ENCODE measurements at regions not wholly inside any gene's neighbourhood (a gene's known extent, or its start where the extent isn't known, plus 50 kb on each side); places are given as distances from the start of the nearest gene placed in this dataset.

GRCh38 chr13:106998664-106999063 lies 430.7 kb upstream of the ARGLU1 start:
- H3K9me3 ChIP-seq (ENCODE audit: control insufficient read depth, low read length): no peaks in the 10 kb centered on the region
- H3K4me3 ChIP-seq (ENCODE audit: extremely low read depth, insufficient read depth, low read length, poor library complexity, severe bottlenecking): no peak overlapping the region
- 88 to 100% methylated on average over 4 to 5 of the region's 5 CpGs for WGBS, 2 experiments (ENCODE audit: insufficient coverage in 2 of 2)
- no peaks in the 10 kb centered on the region for H3K36me3 ChIP-seq (ENCODE audit: control insufficient read depth, insufficient read depth, low read length)
- H3K27ac ChIP-seq (ENCODE audit: low read depth, low read length, severe bottlenecking): no peak overlapping the region
- H3K4me1 ChIP-seq (ENCODE audit: control insufficient read depth, insufficient read depth, low read length, poor library complexity, severe bottlenecking): no peaks in the 10 kb centered on the region

GRCh38 chr13:106997696-106998095 lies 429.8 kb upstream of the ARGLU1 start:
- Histone ChIP-seq H3K36me3 (ENCODE audit: control insufficient read depth, insufficient read depth, low read length) (no peaks in the 10 kb centered on the region), H3K27ac (ENCODE audit: low read depth, low read length, severe bottlenecking) (no peak overlapping the region), H3K4me3 (ENCODE audit: extremely low read depth, insufficient read depth, low read length, poor library complexity, severe bottlenecking) (no peak overlapping the region), H3K9me3 (ENCODE audit: control insufficient read depth, low read length) (no peaks in the 10 kb centered on the region), H3K4me1 (ENCODE audit: control insufficient read depth, insufficient read depth, low read length, poor library complexity, severe bottlenecking) (no peaks in the 10 kb centered on the region)
- WGBS, 2 experiments (ENCODE audit: insufficient coverage in 2 of 2): 92 to 100% methylated on average over 2 of the region's 4 CpGs

- 92 to 95% methylated on average over 2 of the region's 2 CpGs for WGBS, 2 experiments (ENCODE audit: insufficient coverage in 2 of 2)
- Histone ChIP-seq H3K4me3 (ENCODE audit: extremely low read depth, insufficient read depth, low read length, poor library complexity, severe bottlenecking) (no peak overlapping the region), H3K36me3 (ENCODE audit: control insufficient read depth, insufficient read depth, low read length) (no peaks in the 10 kb centered on the region), H3K4me1 (ENCODE audit: control insufficient read depth, insufficient read depth, low read length, poor library complexity, severe bottlenecking) (no peaks in the 10 kb centered on the region), H3K9me3 (ENCODE audit: control insufficient read depth, low read length) (no peaks in the 10 kb centered on the region), H3K27ac (ENCODE audit: low read depth, low read length, severe bottlenecking) (no peak overlapping the region)
These were observed 429.1 kb upstream of the ARGLU1 start for GRCh38 chr13:106996867-106997618.

DNA sequence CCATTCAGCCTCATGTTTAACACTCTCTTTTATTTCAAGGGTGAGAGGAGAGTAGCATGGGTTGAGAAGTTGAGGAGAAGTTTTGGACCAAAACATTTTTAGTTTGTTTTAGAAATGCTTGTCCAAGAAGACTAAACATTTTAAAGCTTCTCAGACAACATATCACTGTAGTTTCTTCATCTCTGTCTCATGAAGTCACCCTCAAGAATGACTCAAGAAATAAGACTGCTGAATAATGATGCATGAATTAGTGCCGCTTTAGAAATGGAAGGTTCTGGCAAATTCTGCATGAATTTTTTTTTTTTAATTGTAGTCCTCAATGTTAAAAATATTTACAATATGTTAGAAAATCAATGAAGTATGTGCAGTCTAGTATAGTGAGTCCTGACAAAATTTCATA lies 422.7 kb upstream of the ARGLU1 start:
- Histone ChIP-seq H3K27ac (ENCODE audit: low read depth, low read length, severe bottlenecking) (no peak overlapping the region), H3K4me3 (ENCODE audit: extremely low read depth, insufficient read depth, low read length, poor library complexity, severe bottlenecking) (no peak overlapping the region), H3K36me3 (ENCODE audit: control insufficient read depth, insufficient read depth, low read length) (no peaks in the 10 kb centered on the region), H3K4me1 (ENCODE audit: control insufficient read depth, insufficient read depth, low read length, poor library complexity, severe bottlenecking) (no peaks in the 10 kb centered on the region), H3K9me3 (ENCODE audit: control insufficient read depth, low read length) (no peaks in the 10 kb centered on the region)
- no CpG with 5 or more reads among the region's 1 CpG for WGBS, 2 experiments (ENCODE audit: insufficient coverage in 2 of 2)

DNA sequence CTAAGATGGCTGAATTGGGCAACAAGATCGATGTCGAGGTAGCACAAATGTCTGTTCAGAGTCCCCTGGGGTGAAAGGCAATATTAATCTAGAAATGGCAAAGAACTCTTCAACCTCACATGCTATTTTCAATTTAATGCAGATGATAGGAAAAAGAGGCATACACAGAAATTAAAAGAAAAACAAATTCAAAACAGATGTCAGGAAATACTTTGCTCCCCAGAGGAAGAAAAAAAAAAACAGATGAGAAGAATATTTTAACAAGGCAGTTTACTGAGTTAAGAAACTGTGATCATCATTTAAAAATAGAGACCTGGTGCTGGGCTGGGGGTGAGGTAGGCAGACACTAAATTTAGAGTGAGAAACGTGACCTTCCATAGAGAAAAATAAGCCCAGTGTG lies 421.9 kb upstream of the ARGLU1 start:
- no peak overlapping the region for H3K27ac ChIP-seq (ENCODE audit: low read depth, low read length, severe bottlenecking)
- no peaks in the 10 kb centered on the region for H3K36me3 ChIP-seq (ENCODE audit: control insufficient read depth, insufficient read depth, low read length)
- no peaks in the 10 kb centered on the region for H3K4me1 ChIP-seq (ENCODE audit: control insufficient read depth, insufficient read depth, low read length, poor library complexity, severe bottlenecking)
- no peak overlapping the region for H3K4me3 ChIP-seq (ENCODE audit: extremely low read depth, insufficient read depth, low read length, poor library complexity, severe bottlenecking)
- WGBS, 2 experiments (ENCODE audit: insufficient coverage in 2 of 2): 84 to 89% methylated on average over 1 to 3 of the region's 3 CpGs
- no peaks in the 10 kb centered on the region for H3K9me3 ChIP-seq (ENCODE audit: control insufficient read depth, low read length)

- 97% methylated on average over 4 of the region's 5 CpGs; no CpG with 5 or more reads in 1 of the 2 experiments for WGBS, 2 experiments (ENCODE audit: insufficient coverage in 2 of 2)
- H3K36me3 ChIP-seq (ENCODE audit: control insufficient read depth, insufficient read depth, low read length): no peaks in the 10 kb centered on the region
- H3K9me3 ChIP-seq (ENCODE audit: control insufficient read depth, low read length): no peaks in the 10 kb centered on the region
- H3K4me3 ChIP-seq (ENCODE audit: extremely low read depth, insufficient read depth, low read length, poor library complexity, severe bottlenecking): no peak overlapping the region
- H3K27ac ChIP-seq (ENCODE audit: low read depth, low read length, severe bottlenecking): no peak overlapping the region
- no peaks in the 10 kb centered on the region for H3K4me1 ChIP-seq (ENCODE audit: control insufficient read depth, insufficient read depth, low read length, poor library complexity, severe bottlenecking)
These were observed 419.5 kb upstream of the ARGLU1 start for GRCh38 chr13:106987427-106987785.

GRCh38 chr13:106986687-106987426 lies 418.9 kb upstream of the ARGLU1 start:
- H3K4me3 ChIP-seq (ENCODE audit: extremely low read depth, insufficient read depth, low read length, poor library complexity, severe bottlenecking): no peak overlapping the region
- no peaks in the 10 kb centered on the region for H3K9me3 ChIP-seq (ENCODE audit: control insufficient read depth, low read length)
- WGBS, 2 experiments (ENCODE audit: insufficient coverage in 2 of 2): 92 to 96% methylated on average over 6 to 7 of the region's 10 CpGs
- H3K4me1 ChIP-seq (ENCODE audit: control insufficient read depth, insufficient read depth, low read length, poor library complexity, severe bottlenecking): no peaks in the 10 kb centered on the region
- no peaks in the 10 kb centered on the region for H3K36me3 ChIP-seq (ENCODE audit: control insufficient read depth, insufficient read depth, low read length)
- no peak overlapping the region for H3K27ac ChIP-seq (ENCODE audit: low read depth, low read length, severe bottlenecking)

- no peak overlapping the region for H3K4me3 ChIP-seq (ENCODE audit: extremely low read depth, insufficient read depth, low read length, poor library complexity, severe bottlenecking)
- no peaks in the 10 kb centered on the region for H3K9me3 ChIP-seq (ENCODE audit: control insufficient read depth, low read length)
- no peak overlapping the region for H3K27ac ChIP-seq (ENCODE audit: low read depth, low read length, severe bottlenecking)
- WGBS, 2 experiments (ENCODE audit: insufficient coverage in 2 of 2): 64% methylated on average over 6 to 7 of the region's 7 CpGs
- no peaks in the 10 kb centered on the region for H3K4me1 ChIP-seq (ENCODE audit: control insufficient read depth, insufficient read depth, low read length, poor library complexity, severe bottlenecking)
- no peaks in the 10 kb centered on the region for H3K36me3 ChIP-seq (ENCODE audit: control insufficient read depth, insufficient read depth, low read length)
These were observed 418.1 kb upstream of the ARGLU1 start for GRCh38 chr13:106986033-106986484.

DNA sequence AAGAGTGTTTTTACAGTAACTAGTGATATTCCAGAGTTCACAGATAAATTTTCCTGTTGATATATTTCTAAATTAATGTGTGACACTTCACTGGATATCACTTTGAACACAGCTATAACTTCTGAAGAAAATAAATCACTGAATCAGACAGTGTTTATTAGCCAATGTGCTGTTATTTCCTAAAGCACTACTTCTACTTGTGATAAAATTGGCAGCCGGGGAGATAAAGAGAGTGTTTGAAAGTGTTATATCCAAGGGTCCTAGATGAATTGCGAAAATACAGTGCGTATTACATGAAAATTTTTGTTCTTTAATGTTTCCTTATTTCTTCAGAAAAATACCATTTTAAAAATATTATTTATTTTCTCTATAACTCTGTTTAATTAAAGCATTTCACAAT lies 417.5 kb upstream of the ARGLU1 start:
- no peaks in the 10 kb centered on the region for H3K9me3 ChIP-seq (ENCODE audit: control insufficient read depth, low read length)
- no peaks in the 10 kb centered on the region for H3K36me3 ChIP-seq (ENCODE audit: control insufficient read depth, insufficient read depth, low read length)
- no peak overlapping the region for H3K27ac ChIP-seq (ENCODE audit: low read depth, low read length, severe bottlenecking)
- no peaks in the 10 kb centered on the region for H3K4me1 ChIP-seq (ENCODE audit: control insufficient read depth, insufficient read depth, low read length, poor library complexity, severe bottlenecking)
- WGBS, 2 experiments (ENCODE audit: insufficient coverage in 2 of 2): no CpG with 5 or more reads among the region's 3 CpGs
- no peak overlapping the region for H3K4me3 ChIP-seq (ENCODE audit: extremely low read depth, insufficient read depth, low read length, poor library complexity, severe bottlenecking)

GRCh38 chr13:106981051-106981450 lies 413.1 kb upstream of the ARGLU1 start:
- Histone ChIP-seq H3K4me3 (ENCODE audit: extremely low read depth, insufficient read depth, low read length, poor library complexity, severe bottlenecking) (no peak overlapping the region), H3K27ac (ENCODE audit: low read depth, low read length, severe bottlenecking) (no peak overlapping the region), H3K9me3 (ENCODE audit: control insufficient read depth, low read length) (no peaks in the 10 kb centered on the region), H3K4me1 (ENCODE audit: control insufficient read depth, insufficient read depth, low read length, poor library complexity, severe bottlenecking) (no peaks in the 10 kb centered on the region), H3K36me3 (ENCODE audit: control insufficient read depth, insufficient read depth, low read length) (no peaks in the 10 kb centered on the region)
- no CpG with 5 or more reads among the region's 2 CpGs for WGBS, 2 experiments (ENCODE audit: insufficient coverage in 2 of 2)

DNA sequence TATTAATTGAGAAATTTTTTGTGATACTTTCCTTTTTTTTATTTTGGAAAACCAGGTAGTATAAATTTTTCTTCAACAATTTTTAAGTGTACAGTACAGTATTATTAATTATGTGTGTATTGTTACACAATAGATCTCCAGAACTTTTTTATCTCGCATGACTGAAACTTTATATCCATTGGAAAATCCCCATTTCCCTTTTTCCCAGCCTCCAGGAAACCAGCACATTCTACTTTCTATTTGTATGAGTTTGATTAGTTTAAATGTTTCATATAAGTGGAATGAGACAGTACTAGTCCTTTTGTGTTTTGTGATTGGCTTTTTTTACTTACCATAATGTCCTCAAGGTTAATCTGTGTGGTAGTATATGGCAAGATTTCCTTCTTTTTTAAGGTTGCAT lies 399.5 kb upstream of the ARGLU1 start:
- Histone ChIP-seq H3K27ac (ENCODE audit: low read depth, low read length, severe bottlenecking) (no peak overlapping the region), H3K9me3 (ENCODE audit: control insufficient read depth, low read length) (no peaks in the 10 kb centered on the region), H3K4me1 (ENCODE audit: control insufficient read depth, insufficient read depth, low read length, poor library complexity, severe bottlenecking) (no peaks in the 10 kb centered on the region), H3K36me3 (ENCODE audit: control insufficient read depth, insufficient read depth, low read length) (no peaks in the 10 kb centered on the region), H3K4me3 (ENCODE audit: extremely low read depth, insufficient read depth, low read length, poor library complexity, severe bottlenecking) (no peak overlapping the region)
- WGBS, 2 experiments (ENCODE audit: insufficient coverage in 2 of 2): no CpG with 5 or more reads among the region's 1 CpG

All from mesodermal cell (in vitro differentiated cells).